HG03439 (cell line): ENCODE measurements at regions not wholly inside any gene's neighbourhood (a gene's known extent, or its start where the extent isn't known, plus 50 kb on each side); places are given as distances from the start of the nearest gene placed in this dataset.
"Not testable (repeated sequence)": the region's sequence is repeated elsewhere in the genome, so short reads cannot be mapped to it uniquely, and the experiment has no call there.

Experiments used
- ATAC-seq: cut with Tn5 transposase; IDR thresholded peaks from one replicate; pipeline ENCODE4 v1.9.1; 2021; ENCODE audit warnings: mild to moderate bottlenecking, moderate library complexity; ENCODE audit not compliant: unreplicated experiment

- ATAC-seq, result no peak
Measured at GRCh38 chrY:7730664-7731063, 819.1 kb upstream of the AMELY start.

GRCh38 chrY:7730071-7730470, 818.5 kb upstream of the AMELY start:
- ATAC-seq, result no peak

GRCh38 chrY:7729318-7730011, 817.9 kb upstream of the AMELY start:
- ATAC-seq, result no peak

GRCh38 chrY:7728935-7729317, 817.4 kb upstream of the AMELY start:
- no peak for ATAC-seq

GRCh38 chrY:7725791-7726460, 814.4 kb upstream of the AMELY start:
- ATAC-seq, result no peak

- peak; percentile 67 for ATAC-seq
Measured at GRCh38 chrY:7723991-7724632, 812.6 kb upstream of the AMELY start.

GRCh38 chrY:7723127-7723526, 811.6 kb upstream of the AMELY start:
- ATAC-seq, result no peak

GRCh38 chrY:7722566-7722965, 811.0 kb upstream of the AMELY start:
- no peak for ATAC-seq

GRCh38 chrY:7720974-7721373, 809.4 kb upstream of the AMELY start:
- no peak for ATAC-seq

GRCh38 chrY:7719271-7719670, 807.7 kb upstream of the AMELY start:
- no peak for ATAC-seq

GRCh38 chrY:7718626-7719025, 807.1 kb upstream of the AMELY start:
- ATAC-seq, result no peak

GRCh38 chrY:7718126-7718525, 806.6 kb upstream of the AMELY start:
- ATAC-seq, result no peak

- no peak for ATAC-seq
Measured at GRCh38 chrY:7714426-7714825, 802.9 kb upstream of the AMELY start.

- not testable (repeated sequence) for ATAC-seq
Measured at GRCh38 chrY:7713738-7714137, 802.2 kb upstream of the AMELY start.

- no peak for ATAC-seq
Measured at GRCh38 chrY:7712289-7712688, 800.7 kb upstream of the AMELY start.

- no peak for ATAC-seq
Measured at GRCh38 chrY:7703578-7704140, 792.1 kb upstream of the AMELY start.

GRCh38 chrY:7702481-7702880, 790.9 kb upstream of the AMELY start:
- ATAC-seq, result no peak

- no peak for ATAC-seq
Measured at GRCh38 chrY:7701676-7702075, 790.1 kb upstream of the AMELY start.

- no peak for ATAC-seq
Measured at GRCh38 chrY:7697506-7697905, 786.0 kb upstream of the AMELY start.

GRCh38 chrY:7692701-7693100, 781.1 kb upstream of the AMELY start:
- no peak for ATAC-seq

GRCh38 chrY:7687086-7687485, 775.5 kb upstream of the AMELY start:
- no peak for ATAC-seq

GRCh38 chrY:7684546-7684945, 773.0 kb upstream of the AMELY start:
- ATAC-seq, result no peak
